ENCODE measurements at regions not wholly inside any gene's neighbourhood (a gene's known extent, or its start where the extent isn't known, plus 50 kb on each side); places are given as distances from the start of the nearest gene placed in this dataset.

DNA sequence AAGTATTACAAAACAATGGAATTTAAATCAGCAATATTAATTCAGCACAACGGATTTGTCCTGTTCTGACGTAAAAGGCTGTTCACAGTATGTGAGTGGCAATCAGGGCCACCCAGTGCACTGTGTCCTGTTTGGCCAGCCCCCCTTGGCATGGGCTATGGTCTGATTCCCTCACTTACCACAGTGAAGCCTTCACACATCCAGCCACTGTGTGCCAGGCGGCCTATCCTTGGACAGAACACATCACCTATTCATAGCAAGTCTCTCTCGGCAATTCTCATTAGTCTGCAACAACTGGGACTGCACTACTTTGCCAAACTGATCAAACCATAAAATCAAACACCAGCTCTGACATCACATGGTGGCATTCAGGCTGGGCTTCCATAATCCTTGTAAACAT, 221.5 kb upstream of the TSHZ3 start:
- TF ChIP-seq, protein P1, sequence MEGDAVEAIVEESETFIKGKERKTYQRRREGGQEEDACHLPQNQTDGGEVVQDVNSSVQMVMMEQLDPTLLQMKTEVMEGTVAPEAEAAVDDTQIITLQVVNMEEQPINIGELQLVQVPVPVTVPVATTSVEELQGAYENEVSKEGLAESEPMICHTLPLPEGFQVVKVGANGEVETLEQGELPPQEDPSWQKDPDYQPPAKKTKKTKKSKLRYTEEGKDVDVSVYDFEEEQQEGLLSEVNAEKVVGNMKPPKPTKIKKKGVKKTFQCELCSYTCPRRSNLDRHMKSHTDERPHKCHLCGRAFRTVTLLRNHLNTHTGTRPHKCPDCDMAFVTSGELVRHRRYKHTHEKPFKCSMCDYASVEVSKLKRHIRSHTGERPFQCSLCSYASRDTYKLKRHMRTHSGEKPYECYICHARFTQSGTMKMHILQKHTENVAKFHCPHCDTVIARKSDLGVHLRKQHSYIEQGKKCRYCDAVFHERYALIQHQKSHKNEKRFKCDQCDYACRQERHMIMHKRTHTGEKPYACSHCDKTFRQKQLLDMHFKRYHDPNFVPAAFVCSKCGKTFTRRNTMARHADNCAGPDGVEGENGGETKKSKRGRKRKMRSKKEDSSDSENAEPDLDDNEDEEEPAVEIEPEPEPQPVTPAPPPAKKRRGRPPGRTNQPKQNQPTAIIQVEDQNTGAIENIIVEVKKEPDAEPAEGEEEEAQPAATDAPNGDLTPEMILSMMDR (optimal IDR thresholded peaks at IDR 0.05 in 1 of 3, IDR thresholded peaks at IDR 0.05 in 1 of 3, conservative IDR thresholded peaks at IDR 0.05 in 1 of 3; ENCODE audit: extremely low read depth in 1 of 3, insufficient read depth in 2 of 3, low read length in 3 of 3): no peak
- TF ChIP-seq EZH2 (IDR thresholded peaks at IDR 0.05; ENCODE audit: low read length): no peak

Measured in keratinocyte (primary cell).